GM23248 (cell line): ENCODE measurements at regions not wholly inside any gene's neighbourhood (a gene's known extent, or its start where the extent isn't known, plus 50 kb on each side); places are given as distances from the start of the nearest gene placed in this dataset.

Experiments used
- EZH2 ChIP-seq: fragments of 200-600 bp; sonication (generic); IDR thresholded peaks from 2 replicates; pipeline ENCODE4 v1.6.1; 2018; ENCODE audit warnings: antibody characterized with exemption, mild to moderate bottlenecking; ENCODE audit not compliant: insufficient read depth, poor library complexity, severe bottlenecking
- EZH2phosphoT487 ChIP-seq: fragments of 200-600 bp; sonication (generic); IDR thresholded peaks from 2 replicates; pipeline ENCODE4 v1.6.1; 2018; ENCODE audit warnings: antibody characterized with exemption, moderate library complexity, mild to moderate bottlenecking, low read depth; ENCODE audit not compliant: insufficient read depth

DNA sequence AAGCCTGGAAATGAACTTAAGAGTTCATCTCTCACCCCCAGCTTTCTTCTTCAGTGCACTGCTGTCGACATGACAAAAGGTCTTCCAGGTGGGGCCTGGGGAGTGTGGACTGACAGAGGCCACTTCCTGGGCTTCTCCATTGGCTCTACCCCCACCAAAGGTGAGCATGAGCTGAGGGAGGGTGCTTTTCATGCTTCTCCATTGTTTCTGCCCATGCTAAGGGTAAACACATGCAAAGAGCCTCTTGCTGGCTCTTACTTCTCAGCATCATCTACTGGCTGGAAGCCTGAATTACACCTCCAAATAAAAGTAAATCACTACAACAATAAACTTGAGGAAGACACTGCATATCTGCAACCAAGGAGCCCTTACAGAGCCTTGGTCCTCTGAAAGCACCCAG lies 227.2 kb downstream of the EPM2A start:
- TF ChIP-seq EZH2 (no peak), EZH2phosphoT487 (no peak)
